ENCODE measurements at regions not wholly inside any gene's neighbourhood (a gene's known extent, or its start where the extent isn't known, plus 50 kb on each side); places are given as distances from the start of the nearest gene placed in this dataset.

GRCh38 chr1:209503196-209503595 is 80.3 kb upstream of the CAMK1G start:
- DNase-seq = no peak

GRCh38 chr1:209504571-209504970 is 78.9 kb upstream of the CAMK1G start:
- no peak for DNase-seq

GRCh38 chr1:209505044-209505443 is 78.5 kb upstream of the CAMK1G start:
- no peak for DNase-seq

- no peak for DNase-seq
These were observed 77.4 kb upstream of the CAMK1G start for GRCh38 chr1:209506101-209506500.

- no peak for DNase-seq
These were observed 74.5 kb upstream of the CAMK1G start for GRCh38 chr1:209509039-209509438.

- DNase-seq = no peak
These were observed 73.5 kb upstream of the CAMK1G start for GRCh38 chr1:209510063-209510462.

DNA sequence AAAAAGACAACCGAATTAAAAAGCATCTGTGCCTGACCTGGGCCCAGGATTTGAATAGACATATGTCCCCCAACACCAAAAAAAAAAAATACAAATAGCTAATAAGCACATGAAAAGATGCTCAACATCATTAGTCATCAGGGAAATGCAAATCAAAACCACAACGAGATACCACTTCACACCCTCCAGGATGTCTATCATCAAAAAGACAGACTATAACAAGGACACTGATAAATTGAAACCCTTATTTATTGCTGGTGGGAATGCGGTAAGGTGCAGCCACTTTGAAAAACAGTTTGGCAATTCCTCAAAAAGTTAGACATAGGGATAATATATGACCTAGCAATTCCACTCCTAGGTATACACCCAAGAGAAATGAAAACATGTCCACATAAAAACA is 72.3 kb upstream of the CAMK1G start:
- DNase-seq = no peak

- DNase-seq = no peak
These were observed 70.7 kb upstream of the CAMK1G start for GRCh38 chr1:209512821-209513220.

DNA sequence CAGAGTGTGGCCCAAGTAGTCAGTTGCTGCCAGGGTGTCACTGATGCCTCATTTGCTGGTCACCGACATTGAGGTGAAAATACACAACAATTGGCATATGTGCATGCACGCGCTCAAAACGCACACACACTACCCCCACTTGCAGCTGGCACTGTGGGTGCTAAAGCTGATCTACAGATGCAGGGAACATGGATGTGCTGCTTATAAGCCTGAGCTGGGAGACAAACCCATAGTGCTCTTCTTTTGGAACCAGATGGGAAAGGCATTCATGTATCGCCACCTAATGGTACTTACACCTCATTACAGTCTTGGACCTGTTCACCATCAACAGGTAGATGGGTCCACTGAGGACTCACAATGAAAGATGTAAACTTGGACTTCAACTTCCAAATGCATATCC is 70.3 kb upstream of the CAMK1G start:
- no peak for DNase-seq

GRCh38 chr1:209516771-209517680 is 66.5 kb upstream of the CAMK1G start:
- DNase-seq = no peak

DNA sequence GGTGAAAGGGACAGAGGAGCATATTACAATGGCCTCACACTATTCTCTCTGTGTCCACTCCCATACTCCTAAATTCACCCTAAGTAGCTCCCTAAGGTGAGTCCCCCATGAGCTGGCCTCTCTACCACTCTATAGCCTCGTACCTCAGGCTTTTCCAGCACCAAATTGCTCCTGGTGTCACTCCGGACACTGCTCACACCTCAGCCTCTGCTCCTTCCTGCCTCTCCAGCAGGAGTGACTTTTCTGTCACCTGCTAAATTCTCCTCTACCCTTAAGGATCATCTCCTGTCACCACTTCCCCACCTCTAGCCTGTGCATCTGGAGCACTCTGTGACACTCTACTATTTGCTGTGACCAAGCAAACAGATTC is 65.8 kb upstream of the CAMK1G start:
- no peak for DNase-seq

DNA sequence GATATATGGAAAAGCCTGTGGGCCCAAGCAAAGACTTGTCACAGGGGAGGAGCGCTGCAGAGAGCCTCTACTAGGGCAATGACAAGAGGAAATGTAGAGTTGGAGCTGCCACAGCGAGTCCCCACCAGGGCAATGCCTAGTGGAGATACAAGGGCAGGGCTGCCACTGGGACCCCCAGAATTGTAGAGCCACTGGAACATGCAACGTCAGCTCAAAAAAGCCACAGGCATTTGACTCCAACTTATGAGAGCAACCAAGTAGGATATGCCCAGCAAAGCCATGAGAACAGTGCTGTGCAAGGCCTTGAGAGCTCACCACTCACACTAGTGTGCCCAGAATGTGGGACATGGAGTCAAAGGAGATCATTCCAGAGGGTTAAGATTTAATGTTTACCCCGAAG is 63.7 kb upstream of the CAMK1G start:
- DNase-seq = no peak

- DNase-seq = no peak
These were observed 60.7 kb upstream of the CAMK1G start for GRCh38 chr1:209522826-209523225.

DNA sequence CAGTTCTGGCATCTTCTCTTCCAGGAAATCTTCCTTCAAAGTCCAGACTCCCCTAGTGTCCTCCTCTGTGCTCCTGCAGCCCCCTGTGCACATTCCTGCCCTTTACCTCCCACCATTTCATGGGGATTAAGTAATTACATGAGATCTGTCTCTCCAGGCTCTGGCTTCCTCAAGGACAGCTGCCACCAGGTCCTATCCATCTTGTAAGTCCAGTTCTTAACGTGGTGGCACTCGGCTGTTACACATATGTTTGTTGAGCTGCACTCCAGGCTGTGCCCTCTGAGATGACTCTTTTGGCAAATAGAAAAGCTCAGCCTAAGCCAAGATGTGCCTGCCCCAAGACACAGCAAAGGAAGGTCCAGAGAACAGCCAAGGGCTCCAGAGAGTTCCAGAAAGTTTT is 57.4 kb upstream of the CAMK1G start:
- DNase-seq = no peak

DNA sequence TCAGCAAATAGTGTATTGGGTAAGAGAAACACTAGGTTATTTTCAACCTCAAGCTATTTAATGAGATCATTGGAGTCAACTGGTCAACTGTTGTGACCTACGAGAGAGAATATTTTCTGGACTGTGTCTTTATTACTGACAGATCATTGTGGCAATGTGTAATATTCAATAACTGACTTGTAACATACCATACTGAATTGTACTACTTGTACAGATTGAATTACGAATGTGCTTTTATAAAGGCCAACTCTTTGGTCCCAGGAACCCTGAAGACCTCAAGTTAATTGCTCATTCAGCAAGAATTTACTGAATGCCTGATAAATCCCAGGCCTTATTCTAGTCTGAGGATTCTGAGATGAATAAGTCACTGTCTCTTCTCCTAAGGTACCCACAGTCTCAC is 56.1 kb upstream of the CAMK1G start:
- DNase-seq = no peak

- DNase-seq = no peak
These were observed 55.4 kb upstream of the CAMK1G start for GRCh38 chr1:209527993-209528717.

DNA sequence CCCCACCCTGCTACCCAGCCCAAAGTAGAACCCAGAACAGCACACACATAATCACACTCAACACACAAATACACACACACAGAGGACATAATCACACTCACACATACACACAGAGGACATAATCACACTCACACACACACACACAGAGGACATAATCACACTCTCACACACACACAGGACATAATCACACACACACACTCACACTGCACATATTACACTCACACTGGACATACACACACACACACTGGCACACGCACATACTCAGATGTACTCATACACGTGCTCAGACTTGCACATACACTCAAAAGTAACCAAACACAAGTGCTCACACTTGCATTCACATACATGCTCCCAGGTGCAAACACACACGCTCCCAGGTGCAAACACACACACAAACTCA is 54.3 kb upstream of the CAMK1G start:
- no peak for DNase-seq

GRCh38 chr1:209531006-209531405 is 52.5 kb upstream of the CAMK1G start:
- no peak for DNase-seq

- no peak for DNase-seq
These were observed 52.0 kb upstream of the CAMK1G start for GRCh38 chr1:209531549-209531948.

Measured in hippocampal formation (tissue), 2 donors.